ENCODE measurements at regions not wholly inside any gene's neighbourhood (a gene's known extent, or its start where the extent isn't known, plus 50 kb on each side); places are given as distances from the start of the nearest gene placed in this dataset.

DNA sequence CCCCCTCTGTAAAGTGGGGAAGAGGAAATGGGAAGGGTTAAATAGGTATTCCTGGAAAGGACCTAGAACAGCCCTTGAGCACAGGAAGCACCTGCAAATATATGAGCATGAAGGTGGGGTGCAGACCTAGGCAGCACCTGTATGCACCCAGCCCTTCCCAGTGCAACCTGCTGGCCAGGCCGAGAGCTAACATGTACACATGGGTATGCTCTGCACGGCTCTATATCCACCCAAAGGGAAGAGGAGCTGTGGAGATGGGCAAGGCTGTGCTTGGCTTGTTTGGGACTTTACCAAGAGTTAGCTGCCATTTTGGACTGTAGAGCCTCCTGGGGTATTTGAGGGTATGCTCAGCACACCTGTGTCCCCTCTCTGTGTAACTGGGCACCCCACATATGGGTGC lies 171.2 kb downstream of the KLF13 start:
- TF ChIP-seq JUN (IDR thresholded peaks at IDR 0.05) = no peak
- no peak for TF ChIP-seq RCOR1 (IDR thresholded peaks at IDR 0.05; ENCODE audit: low read depth, low read length)
- TF ChIP-seq POLR2A (IDR thresholded peaks at IDR 0.05; ENCODE audit: low read length) = no peak
- TF ChIP-seq, protein P1, sequence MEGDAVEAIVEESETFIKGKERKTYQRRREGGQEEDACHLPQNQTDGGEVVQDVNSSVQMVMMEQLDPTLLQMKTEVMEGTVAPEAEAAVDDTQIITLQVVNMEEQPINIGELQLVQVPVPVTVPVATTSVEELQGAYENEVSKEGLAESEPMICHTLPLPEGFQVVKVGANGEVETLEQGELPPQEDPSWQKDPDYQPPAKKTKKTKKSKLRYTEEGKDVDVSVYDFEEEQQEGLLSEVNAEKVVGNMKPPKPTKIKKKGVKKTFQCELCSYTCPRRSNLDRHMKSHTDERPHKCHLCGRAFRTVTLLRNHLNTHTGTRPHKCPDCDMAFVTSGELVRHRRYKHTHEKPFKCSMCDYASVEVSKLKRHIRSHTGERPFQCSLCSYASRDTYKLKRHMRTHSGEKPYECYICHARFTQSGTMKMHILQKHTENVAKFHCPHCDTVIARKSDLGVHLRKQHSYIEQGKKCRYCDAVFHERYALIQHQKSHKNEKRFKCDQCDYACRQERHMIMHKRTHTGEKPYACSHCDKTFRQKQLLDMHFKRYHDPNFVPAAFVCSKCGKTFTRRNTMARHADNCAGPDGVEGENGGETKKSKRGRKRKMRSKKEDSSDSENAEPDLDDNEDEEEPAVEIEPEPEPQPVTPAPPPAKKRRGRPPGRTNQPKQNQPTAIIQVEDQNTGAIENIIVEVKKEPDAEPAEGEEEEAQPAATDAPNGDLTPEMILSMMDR (IDR thresholded peaks at IDR 0.05) = no peak
- no peak for TF ChIP-seq RARB (CRISPR knock-in tag; IDR thresholded peaks at IDR 0.05)
- TF ChIP-seq, protein P2, sequence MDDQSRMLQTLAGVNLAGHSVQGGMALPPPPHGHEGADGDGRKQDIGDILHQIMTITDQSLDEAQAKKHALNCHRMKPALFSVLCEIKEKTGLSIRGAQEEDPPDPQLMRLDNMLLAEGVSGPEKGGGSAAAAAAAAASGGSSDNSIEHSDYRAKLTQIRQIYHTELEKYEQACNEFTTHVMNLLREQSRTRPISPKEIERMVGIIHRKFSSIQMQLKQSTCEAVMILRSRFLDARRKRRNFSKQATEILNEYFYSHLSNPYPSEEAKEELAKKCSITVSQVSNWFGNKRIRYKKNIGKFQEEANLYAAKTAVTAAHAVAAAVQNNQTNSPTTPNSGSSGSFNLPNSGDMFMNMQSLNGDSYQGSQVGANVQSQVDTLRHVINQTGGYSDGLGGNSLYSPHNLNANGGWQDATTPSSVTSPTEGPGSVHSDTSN (IDR thresholded peaks at IDR 0.05) = no peak
- TF ChIP-seq MAZ (IDR thresholded peaks at IDR 0.05; ENCODE audit: borderline replicate concordance, low read depth, low read length) = no peak
- TF ChIP-seq FOSL2 (IDR thresholded peaks at IDR 0.05) = no peak
- TF ChIP-seq FOSL2 (CRISPR knock-in tag; IDR thresholded peaks at IDR 0.05) = no peak
- TF ChIP-seq, protein P3, sequence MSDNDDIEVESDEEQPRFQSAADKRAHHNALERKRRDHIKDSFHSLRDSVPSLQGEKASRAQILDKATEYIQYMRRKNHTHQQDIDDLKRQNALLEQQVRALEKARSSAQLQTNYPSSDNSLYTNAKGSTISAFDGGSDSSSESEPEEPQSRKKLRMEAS (IDR thresholded peaks at IDR 0.05) = no peak
- TF ChIP-seq CHD2 (IDR thresholded peaks at IDR 0.05; ENCODE audit: low read length, partially characterized antibody) = no peak
- no peak for TF ChIP-seq CBX8 (IDR thresholded peaks at IDR 0.05)
- TF ChIP-seq, protein P4, sequence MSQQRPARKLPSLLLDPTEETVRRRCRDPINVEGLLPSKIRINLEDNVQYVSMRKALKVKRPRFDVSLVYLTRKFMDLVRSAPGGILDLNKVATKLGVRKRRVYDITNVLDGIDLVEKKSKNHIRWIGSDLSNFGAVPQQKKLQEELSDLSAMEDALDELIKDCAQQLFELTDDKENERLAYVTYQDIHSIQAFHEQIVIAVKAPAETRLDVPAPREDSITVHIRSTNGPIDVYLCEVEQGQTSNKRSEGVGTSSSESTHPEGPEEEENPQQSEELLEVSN (IDR thresholded peaks at IDR 0.05; ENCODE audit: borderline replicate concordance, low read depth) = no peak
- no peak for TF ChIP-seq SREBF2 (IDR thresholded peaks at IDR 0.05)

Measured in A549 (cell line).